PFSK-1 (cell line): ENCODE measurements at regions not wholly inside any gene's neighbourhood (a gene's known extent, or its start where the extent isn't known, plus 50 kb on each side); places are given as distances from the start of the nearest gene placed in this dataset.

Source experiments
- FOXP2 ChIP-seq: optimal IDR thresholded peaks from 2 replicates; pipeline ENCODE3; 2011; ENCODE audit warnings: borderline replicate concordance, control low read depth, inconsistent platforms; ENCODE audit not compliant: insufficient read depth; ENCODE audit errors: extremely low read length, extremely low read depth
- POLR2AphosphoS5 ChIP-seq: IDR thresholded peaks from 2 replicates; pipeline ENCODE4 v1.6.1; 2012; ENCODE audit warnings: low read depth, mild to moderate bottlenecking, control low read depth, low read length, moderate library complexity
- TF ChIP-seq, protein P1 (sequence below), 2 experiments: IDR thresholded peaks; 2 replicates each; pipeline versions ENCODE4 v1.6.1 to v1.8.0; 2011 to 2012; ENCODE audit warnings: low read depth in 2 of 2, low read length in 2 of 2, control low read depth in 1 of 2, inconsistent platforms in 1 of 2, mild to moderate bottlenecking in 1 of 2, moderate library complexity in 1 of 2; ENCODE audit not compliant: insufficient read depth in 1 of 2

DNA sequence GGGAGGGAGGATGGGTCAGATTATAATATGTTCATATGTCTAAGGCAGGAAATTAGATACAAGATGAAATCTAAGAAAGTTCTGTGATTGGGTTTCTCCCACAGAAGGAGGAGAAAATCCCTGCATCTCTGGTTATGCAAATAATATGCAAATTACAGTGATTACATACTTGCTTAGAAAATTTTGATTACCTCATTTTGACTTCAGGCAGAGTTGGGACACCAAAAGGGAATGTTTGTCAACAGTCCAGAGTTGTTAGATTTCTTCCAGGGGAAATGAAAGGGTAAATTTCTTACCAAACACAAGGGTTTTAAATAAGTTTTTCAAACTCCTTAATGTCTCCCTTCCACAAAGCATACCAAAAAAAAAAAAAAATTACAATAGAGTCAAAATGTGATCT, 101.4 kb upstream of the STEAP1B start:
- TF ChIP-seq, protein P1, sequence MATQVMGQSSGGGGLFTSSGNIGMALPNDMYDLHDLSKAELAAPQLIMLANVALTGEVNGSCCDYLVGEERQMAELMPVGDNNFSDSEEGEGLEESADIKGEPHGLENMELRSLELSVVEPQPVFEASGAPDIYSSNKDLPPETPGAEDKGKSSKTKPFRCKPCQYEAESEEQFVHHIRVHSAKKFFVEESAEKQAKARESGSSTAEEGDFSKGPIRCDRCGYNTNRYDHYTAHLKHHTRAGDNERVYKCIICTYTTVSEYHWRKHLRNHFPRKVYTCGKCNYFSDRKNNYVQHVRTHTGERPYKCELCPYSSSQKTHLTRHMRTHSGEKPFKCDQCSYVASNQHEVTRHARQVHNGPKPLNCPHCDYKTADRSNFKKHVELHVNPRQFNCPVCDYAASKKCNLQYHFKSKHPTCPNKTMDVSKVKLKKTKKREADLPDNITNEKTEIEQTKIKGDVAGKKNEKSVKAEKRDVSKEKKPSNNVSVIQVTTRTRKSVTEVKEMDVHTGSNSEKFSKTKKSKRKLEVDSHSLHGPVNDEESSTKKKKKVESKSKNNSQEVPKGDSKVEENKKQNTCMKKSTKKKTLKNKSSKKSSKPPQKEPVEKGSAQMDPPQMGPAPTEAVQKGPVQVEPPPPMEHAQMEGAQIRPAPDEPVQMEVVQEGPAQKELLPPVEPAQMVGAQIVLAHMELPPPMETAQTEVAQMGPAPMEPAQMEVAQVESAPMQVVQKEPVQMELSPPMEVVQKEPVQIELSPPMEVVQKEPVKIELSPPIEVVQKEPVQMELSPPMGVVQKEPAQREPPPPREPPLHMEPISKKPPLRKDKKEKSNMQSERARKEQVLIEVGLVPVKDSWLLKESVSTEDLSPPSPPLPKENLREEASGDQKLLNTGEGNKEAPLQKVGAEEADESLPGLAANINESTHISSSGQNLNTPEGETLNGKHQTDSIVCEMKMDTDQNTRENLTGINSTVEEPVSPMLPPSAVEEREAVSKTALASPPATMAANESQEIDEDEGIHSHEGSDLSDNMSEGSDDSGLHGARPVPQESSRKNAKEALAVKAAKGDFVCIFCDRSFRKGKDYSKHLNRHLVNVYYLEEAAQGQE (IDR thresholded peaks at IDR 0.05; ENCODE audit: insufficient read depth in 1 of 2, low read depth in 2 of 2, low read length in 2 of 2): no peak
- TF ChIP-seq POLR2AphosphoS5: no peak
- no peak for TF ChIP-seq FOXP2
